Breast epithelium (tissue), 3 donors: ENCODE measurements at regions not wholly inside any gene's neighbourhood (a gene's known extent, or its start where the extent isn't known, plus 50 kb on each side); places are given as distances from the start of the nearest gene placed in this dataset.

ENCODE experiments used
- CTCF ChIP-seq, 3 donors: fragments of 450-650 bp; IDR thresholded peaks; one replicate each; pipeline ENCODE4 v1.5.1; 2016 to 2017; ENCODE audit warnings: antibody characterized with exemption in 3 of 3, mild to moderate bottlenecking in 3 of 3, moderate library complexity in 3 of 3
- POLR2A ChIP-seq: fragments of 450-650 bp; IDR thresholded peaks from one replicate; pipeline ENCODE4 v1.6.1; 2016; ENCODE audit warnings: antibody characterized with exemption, mild to moderate bottlenecking, moderate library complexity
- POLR2AphosphoS5 ChIP-seq, 3 donors: sonication (generic); formaldehyde crosslinking; IDR thresholded peaks; one replicate each; pipeline ENCODE4 v1.6.1; 2017; ENCODE audit warnings: antibody characterized with exemption in 3 of 3

DNA sequence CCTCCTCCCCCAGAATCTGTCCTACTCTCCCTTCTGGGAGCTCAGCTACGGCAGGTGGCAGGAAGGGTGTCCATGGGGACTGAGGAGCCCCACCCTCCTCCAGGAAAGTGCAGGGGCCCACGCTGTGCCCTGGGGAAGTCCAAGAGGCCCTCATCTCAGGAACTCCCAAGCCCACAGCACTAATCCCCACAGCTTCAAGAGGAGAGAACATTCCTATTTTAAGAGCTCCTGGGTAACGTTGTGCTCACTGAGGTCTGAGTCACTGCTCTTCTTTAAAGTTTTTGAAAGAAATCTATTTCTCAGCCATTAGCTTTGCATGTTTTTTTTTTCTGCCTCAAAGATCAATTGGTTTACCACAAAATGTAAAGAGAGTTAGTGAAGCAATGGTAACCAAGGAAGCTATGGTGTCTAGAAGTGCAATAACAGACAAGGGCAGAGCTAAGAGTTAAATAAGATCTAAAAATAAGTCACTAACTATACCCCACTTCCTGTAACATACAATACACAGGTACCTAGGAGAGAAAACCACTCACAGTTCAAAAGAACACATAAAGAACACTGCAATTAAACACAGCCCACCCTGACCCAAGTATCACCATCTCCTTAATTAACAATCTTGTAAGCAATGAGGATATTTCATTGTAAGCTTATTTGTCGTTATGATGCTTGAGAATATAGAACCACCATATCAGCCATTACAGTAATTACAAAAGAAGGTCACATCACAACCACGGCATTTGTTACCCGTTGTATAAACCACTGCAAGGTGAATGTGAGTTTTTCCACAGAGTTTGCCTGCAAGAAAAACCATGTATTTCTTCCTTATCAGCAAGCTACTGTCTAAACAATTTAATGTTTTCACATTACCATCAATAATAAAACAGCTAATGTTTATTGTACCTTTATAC lies 382.3 kb upstream of the SLC30A5 start:
- TF ChIP-seq CTCF (IDR thresholded peaks at IDR 0.05) (no peak), POLR2A (no peak), POLR2AphosphoS5 (IDR thresholded peaks at IDR 0.05) (no peak)
